Retinal pigment epithelial cell (primary cell): ENCODE measurements at regions not wholly inside any gene's neighbourhood (a gene's known extent, or its start where the extent isn't known, plus 50 kb on each side); places are given as distances from the start of the nearest gene placed in this dataset.

Experiments
- DNase-seq: peaks from one replicate; pipeline ENCODE4 v3.0.0-alpha.2; 2010; ENCODE audit warnings: low read depth
- H3K4me3 ChIP-seq: 2 replicates; pipeline ENCODE4 v1.5.1; 2011; ENCODE audit warnings: mild to moderate bottlenecking, low read length, control low read depth, moderate library complexity
- TF ChIP-seq, protein P1 (sequence below): conservative IDR thresholded peaks from 2 replicates; pipeline ENCODE4 v1.5.1; 2011; ENCODE audit warnings: low read depth, low read length, control low read depth, inconsistent platforms

DNA sequence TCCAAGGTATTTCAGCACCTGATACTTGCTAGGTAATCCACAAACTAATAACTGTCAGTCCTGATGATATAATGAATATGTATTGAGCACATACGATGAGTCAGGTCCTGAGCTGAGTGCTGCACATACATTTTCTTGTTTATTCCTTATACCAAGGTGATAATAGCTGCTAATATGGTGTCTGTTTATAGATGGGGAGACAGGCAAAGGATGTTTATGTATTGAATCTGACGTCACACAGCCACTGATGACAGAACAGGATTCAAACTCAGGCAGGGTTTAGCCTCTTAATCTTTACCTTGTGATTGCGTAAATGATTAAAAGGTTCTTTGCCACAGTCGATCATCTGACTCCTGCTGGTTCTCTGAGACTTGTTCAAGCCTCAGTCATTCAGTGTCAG lies 609.9 kb upstream of the CPEB2 start:
- peak; percentile 21 for DNase-seq
- TF ChIP-seq, protein P1, sequence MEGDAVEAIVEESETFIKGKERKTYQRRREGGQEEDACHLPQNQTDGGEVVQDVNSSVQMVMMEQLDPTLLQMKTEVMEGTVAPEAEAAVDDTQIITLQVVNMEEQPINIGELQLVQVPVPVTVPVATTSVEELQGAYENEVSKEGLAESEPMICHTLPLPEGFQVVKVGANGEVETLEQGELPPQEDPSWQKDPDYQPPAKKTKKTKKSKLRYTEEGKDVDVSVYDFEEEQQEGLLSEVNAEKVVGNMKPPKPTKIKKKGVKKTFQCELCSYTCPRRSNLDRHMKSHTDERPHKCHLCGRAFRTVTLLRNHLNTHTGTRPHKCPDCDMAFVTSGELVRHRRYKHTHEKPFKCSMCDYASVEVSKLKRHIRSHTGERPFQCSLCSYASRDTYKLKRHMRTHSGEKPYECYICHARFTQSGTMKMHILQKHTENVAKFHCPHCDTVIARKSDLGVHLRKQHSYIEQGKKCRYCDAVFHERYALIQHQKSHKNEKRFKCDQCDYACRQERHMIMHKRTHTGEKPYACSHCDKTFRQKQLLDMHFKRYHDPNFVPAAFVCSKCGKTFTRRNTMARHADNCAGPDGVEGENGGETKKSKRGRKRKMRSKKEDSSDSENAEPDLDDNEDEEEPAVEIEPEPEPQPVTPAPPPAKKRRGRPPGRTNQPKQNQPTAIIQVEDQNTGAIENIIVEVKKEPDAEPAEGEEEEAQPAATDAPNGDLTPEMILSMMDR, result no peak
- no peak overlapping the region for H3K4me3 ChIP-seq

DNA sequence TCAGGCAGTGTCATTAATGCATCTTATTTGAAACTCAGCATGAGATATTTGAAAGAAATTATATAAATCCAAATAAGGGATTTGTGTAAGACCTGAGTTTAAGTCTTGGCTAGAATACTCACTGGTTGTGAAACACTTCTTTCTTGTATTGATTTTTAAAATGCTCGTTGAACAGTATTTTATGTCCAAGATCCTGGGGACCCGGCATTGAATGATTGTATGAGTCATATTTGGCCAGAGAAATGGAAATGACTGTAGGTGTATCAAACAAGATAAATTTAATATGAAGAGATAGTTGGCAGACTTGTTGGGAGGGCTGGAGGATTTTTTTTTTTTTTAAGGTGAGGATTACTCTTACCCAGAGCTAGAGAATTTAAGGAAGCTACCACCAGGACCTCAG lies 606.1 kb upstream of the CPEB2 start:
- TF ChIP-seq, protein P1, result no peak
- DNase-seq, result no peak
- no peak overlapping the region for H3K4me3 ChIP-seq

DNA sequence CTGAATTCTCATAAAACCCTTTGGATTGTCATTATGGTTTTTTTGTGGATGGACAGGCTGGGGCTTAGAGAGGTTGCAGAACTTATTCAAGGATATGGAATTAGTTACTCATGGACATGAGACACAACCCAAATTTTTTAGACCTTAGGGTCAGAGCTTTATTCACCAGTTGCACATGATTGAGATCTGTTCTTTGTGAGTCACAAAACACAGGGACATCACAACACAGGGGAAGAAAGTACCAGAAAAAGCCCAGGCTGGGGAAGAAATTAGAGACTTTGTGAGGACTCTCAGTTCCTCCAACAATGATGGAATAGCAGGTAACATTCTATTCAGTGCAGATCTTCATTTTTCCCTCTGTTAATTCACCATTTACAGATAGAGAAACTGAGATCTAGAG lies 602.4 kb upstream of the CPEB2 start:
- H3K4me3 ChIP-seq, result no peak overlapping the region

DNA sequence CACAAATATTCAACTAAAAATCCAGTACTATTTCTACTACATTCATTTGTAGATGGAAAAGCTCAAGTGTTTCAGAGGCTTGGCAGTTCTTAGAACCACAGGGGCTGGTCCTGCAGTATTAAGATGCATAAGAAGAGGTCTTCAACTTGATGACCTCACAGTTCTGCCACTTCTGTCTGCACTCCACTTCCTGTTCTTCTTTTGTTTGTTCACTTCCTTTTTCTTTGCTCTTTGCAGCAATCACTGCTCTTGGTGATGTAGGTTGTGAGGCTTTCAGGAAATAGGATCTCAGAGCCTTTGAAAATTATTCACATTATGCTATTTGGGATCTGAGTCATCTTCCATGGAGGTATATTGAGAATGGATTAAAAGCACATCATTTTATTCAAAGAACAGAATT lies 602.0 kb upstream of the CPEB2 start:
- no peak overlapping the region for H3K4me3 ChIP-seq
- TF ChIP-seq, protein P1, result no peak
- DNase-seq, result no peak

More for the DNA sequence above, 602.4 kb upstream of the CPEB2 start:
- TF ChIP-seq, protein P1, result no peak
- DNase-seq, result no peak

DNA sequence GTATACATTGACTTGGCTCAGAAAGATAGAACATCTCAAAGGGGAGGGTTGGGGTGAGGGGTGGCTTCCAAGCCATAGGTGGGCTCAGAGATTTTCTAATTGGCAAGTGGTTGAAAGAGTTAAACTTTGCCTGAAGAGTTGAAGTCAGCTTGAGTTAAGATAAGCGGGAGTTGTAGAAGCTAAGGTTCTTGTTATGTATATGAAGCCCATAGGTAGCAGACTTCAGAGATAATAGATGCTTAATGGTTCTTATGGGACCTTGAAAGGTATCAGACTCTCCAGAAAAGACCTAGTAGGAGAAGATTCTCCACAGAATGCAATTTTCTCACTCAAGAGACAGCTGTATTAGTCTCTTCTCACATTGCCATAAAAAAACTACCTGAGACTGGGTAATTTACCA lies 599.1 kb upstream of the CPEB2 start:
- no peak overlapping the region for H3K4me3 ChIP-seq
- TF ChIP-seq, protein P1, result no peak
- no peak for DNase-seq

DNA sequence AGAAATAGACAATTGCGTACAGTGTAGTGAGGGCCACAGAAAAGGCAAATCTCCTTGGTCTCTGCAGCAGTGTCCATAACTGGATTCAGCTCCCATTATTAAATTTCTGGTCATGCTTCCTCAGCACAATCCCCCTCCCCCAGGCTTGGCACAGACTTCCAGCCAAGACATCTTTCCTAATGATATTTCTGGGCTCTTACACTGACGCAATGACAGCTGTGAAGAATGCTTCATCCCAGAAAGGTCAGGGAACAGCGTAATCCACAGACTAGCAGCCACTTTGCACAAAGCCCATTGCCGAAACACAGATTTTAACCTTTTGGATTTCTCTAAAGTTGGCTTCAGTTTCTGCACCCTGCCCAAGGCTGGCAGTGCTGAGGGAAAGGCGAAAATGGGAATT lies 597.6 kb upstream of the CPEB2 start:
- H3K4me3 ChIP-seq, result no peak overlapping the region
- TF ChIP-seq, protein P1, result no peak
- DNase-seq, result no peak

DNA sequence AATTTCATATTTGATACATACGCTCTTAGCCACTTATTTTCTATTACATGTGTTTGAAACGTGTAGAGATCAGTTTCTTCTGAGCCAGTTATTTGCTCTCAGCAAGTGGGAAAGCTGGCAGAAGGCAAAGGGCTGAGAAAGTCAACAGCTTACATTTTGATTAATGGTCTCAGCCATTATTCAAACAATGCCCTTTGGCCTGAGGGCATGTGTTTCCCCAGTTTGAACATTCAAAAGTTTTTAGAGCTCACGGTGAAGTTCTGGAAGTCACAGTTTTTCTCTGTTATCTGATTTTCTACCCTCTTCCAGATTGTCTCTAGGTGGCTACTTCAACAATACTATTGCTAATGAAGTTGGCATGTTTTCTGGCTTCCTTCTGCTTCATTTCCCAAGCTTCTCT lies 591.8 kb upstream of the CPEB2 start:
- no peak overlapping the region for H3K4me3 ChIP-seq
- TF ChIP-seq, protein P1, result no peak
- no peak for DNase-seq
